DMS114 treated with DMSO at 0.1 percent for 48 hours (cell line): ENCODE measurements at regions not wholly inside any gene's neighbourhood (a gene's known extent, or its start where the extent isn't known, plus 50 kb on each side); places are given as distances from the start of the nearest gene placed in this dataset.

Experiments
- DNase-seq: peaks from one replicate; lab custom pipeline; 2025; ENCODE audit not compliant: unreplicated experiment; lab: John Stamatoyannopoulos, UW

- no peak for DNase-seq
Measured at GRCh38 chr16:55948230-55948629, 73.1 kb upstream of the CES5A start.

DNA sequence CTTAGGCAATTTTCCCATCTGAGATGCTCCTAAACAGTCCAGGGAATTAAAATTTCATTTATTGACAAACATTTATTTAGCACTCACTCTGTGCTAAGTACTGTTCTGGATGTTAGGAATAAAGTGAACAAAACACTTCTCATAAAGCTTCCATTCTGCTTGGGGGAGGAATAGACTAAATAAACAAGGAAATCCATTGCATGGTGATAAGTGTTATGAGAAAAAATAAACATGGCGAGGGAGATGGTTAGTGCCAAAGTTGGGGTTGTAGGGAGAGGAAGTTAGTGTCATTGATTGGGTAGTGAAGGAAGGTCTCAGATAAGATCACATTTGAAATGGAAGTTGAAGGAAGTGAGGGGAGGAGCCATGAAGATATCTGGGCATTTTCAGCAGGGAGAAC is 72.2 kb upstream of the CES5A start:
- DNase-seq: no peak

DNA sequence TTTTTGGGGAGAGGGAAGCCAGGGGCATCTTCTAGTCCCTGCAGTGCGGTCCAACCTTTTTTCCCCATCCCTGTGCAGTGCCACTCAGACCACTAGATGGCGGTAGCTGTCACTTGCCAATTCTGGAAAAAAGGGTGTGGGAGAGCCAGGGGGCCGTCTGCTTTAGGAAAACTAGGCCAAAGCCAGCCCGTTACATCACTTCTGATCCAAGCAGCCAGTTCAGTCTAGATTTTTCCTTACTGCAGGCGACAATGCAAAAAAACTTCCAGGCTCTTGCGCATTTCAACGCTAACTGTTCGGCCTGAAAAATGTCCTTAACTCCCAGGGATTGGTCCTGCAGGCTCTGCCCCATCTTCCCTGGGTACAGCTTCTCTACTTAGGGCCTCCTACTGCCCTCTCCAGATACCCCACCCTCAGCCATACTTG is 69.2 kb upstream of the CES5A start:
- peak; percentile 46 for DNase-seq

- no peak for DNase-seq
Measured at GRCh38 chr16:55943267-55943666, 68.1 kb upstream of the CES5A start.

DNA sequence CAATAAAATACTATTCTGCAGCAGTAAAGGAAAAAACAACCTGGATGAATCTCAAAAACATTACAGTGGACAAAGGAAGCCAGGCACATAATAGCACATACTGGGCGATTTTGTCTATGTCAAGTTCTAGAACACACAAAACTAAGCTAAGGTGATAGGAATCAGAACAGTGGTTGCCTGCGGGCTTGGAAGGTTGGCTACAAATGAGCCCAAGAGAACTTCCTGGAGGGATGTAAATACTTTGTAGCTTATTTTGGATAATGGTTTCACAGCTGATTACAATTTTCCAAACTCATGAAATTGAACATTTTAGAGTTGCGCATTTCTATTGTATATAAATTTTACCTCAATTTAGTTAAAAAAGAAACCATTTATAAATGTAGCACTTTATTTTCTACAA is 67.6 kb upstream of the CES5A start:
- no peak for DNase-seq

DNA sequence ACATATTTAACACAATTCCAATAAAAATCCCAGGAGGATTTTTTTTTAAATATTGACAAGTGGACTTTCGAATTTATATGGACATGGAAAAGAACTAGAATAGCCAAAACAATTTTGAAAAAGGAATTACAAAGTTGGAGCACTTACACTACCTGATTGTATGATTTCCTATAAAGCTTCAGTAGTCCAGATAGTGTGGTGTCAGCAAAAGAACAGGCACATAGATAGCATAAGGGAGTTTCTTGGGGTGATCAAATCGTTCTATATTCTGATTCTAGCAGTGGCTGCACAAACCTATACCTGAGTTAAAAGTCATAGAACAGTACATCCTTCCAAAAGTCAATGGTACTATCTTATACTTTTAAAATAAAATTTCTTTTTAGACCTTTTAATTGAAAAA is 66.4 kb upstream of the CES5A start:
- no peak for DNase-seq

GRCh38 chr16:55938126-55938525 is 63.0 kb upstream of the CES5A start:
- DNase-seq: no peak

DNA sequence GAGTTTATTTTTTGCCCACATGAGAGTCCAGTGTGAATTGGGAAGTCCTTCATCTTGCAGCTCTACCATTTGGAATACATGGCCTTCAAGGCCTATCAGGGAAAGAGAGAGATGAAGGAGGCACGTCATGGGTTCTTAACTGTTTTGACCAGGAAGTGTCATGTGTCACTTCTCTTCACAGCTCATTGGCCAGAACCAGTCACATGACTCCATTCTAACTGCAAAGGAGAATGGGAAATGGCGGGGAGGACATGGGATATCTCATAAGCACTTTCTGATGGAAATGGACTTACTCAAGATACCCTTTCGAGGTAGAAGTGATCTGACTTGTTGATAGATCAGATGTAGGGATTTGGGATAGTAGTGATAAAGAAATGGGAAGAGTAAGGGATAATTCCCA is 57.9 kb upstream of the CES5A start:
- no peak for DNase-seq

- no peak for DNase-seq
Measured at GRCh38 chr16:55930036-55930435, 54.9 kb upstream of the CES5A start.

- DNase-seq: no peak
Measured at GRCh38 chr16:55929181-55929580, 54.0 kb upstream of the CES5A start.

- DNase-seq: no peak
Measured at GRCh38 chr16:55925242-55925641, 50.1 kb upstream of the CES5A start.
